ENCODE measurements at regions not wholly inside any gene's neighbourhood (a gene's known extent, or its start where the extent isn't known, plus 50 kb on each side); places are given as distances from the start of the nearest gene placed in this dataset.

- TF ChIP-seq CTCF (IDR thresholded peaks at IDR 0.05 in 8 of 11, conservative IDR thresholded peaks at IDR 0.05 in 3 of 11), result no peak
- no peak for TF ChIP-seq POLR2AphosphoS5 (IDR thresholded peaks at IDR 0.05)
Observed at GRCh38 chr6:3643921-3644738, 107.4 kb downstream of the PXDC1 start.

Data from spleen (tissue), 7 donors.